SK-N-MC (cell line): ENCODE measurements at regions not wholly inside any gene's neighbourhood (a gene's known extent, or its start where the extent isn't known, plus 50 kb on each side); places are given as distances from the start of the nearest gene placed in this dataset.

Experiments
- EZH2 ChIP-seq: fragments of 200-600 bp; sonication (generic); IDR thresholded peaks from one replicate; pipeline ENCODE4 v1.6.1; 2017; ENCODE audit warnings: antibody characterized with exemption
- POLR2AphosphoS5 ChIP-seq: IDR thresholded peaks from 2 replicates; pipeline ENCODE4 v1.6.1; 2012; ENCODE audit warnings: mild to moderate bottlenecking, low read depth, low read length, borderline replicate concordance

GRCh38 chr1:242839101-242839500, 314.6 kb upstream of the PLD5 start:
- TF ChIP-seq POLR2AphosphoS5 (no peak), EZH2 (no peak)
